Activated T-cell treated with anti-CD3 and anti-CD28 coated beads for 1 hour (primary cell): ENCODE measurements at regions not wholly inside any gene's neighbourhood (a gene's known extent, or its start where the extent isn't known, plus 50 kb on each side); places are given as distances from the start of the nearest gene placed in this dataset.

Source experiments
- DNase-seq: peaks from one replicate; pipeline ENCODE4 v3.0.0-alpha.2; 2020; ENCODE audit warnings: low read depth

DNA sequence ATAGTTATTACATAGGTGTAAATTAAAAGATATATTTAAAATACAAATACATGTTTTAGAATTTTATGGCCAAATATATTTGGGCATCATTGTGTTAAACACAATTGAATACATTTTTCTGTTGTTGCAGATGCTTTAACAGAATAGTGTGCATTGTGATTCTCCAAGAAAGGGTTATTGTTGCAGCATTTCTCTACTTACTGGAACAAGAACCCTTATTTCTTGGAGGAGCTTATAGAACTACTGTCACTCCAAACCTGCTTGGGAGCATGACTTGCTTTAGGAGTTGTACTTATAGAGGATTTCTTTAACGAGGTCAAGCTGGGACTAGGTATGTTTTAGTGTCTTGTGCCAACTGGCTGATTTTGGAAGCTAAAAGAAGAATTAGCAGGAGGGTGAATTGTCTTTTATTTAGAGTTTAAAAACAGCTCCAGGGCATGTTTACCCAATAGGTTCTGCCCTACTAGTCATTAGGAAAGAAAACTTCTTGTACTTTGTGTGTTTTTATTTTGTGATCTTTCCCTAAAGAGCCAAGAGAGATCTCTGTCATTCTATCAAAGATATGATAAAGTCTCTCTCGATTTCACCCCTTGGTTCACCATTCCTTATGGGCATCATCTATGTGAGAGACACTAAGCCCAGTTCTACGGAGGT, 279.8 kb upstream of the SALL1 start:
- no peak for DNase-seq

- no peak for DNase-seq
Measured at GRCh38 chr16:51429041-51429440, 278.0 kb upstream of the SALL1 start.

GRCh38 chr16:51427085-51427484, 276.0 kb upstream of the SALL1 start:
- no peak for DNase-seq

- DNase-seq, result no peak
Measured at GRCh38 chr16:51426276-51426675, 275.2 kb upstream of the SALL1 start.

DNA sequence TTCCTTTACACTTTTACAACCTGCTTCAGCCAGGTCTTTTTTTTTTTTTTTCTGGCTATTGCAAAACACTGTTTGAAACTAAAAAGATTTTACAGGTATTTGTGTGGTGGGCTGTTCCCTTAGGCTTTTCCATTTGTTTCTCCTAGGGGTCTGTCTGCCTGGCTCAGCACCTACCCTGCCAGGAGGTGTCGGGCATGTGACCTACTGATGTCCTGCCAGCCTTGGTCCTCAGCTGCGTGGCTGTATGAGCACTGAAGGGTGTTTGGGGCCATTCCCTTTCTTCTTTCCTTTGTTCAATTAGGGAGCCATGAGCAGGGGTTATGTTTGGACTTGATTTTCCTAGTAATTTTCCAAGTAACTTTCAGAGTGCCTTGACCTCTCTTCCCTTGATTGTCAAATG, 269.2 kb upstream of the SALL1 start:
- DNase-seq, result no peak

GRCh38 chr16:51419768-51420167, 268.7 kb upstream of the SALL1 start:
- no peak for DNase-seq

DNA sequence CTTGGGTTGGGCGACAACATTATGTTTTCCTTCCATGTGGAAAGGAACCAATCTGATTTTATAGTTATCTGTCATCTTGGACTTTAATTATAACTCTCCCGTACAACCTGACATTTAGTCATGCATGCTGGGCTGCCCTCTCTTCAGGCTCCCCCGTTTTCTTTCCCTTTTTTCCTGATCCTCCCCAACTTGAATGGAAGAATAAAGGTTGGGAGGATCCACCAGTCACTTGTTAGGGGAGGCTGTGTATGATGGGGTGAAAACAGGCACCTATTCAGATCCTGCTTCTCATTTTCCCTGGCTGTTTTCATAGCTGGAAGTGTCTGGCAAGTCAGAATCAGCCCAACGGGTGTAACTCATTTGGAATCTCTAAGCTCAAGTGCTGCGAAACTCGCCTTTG, 267.2 kb upstream of the SALL1 start:
- DNase-seq, result no peak

GRCh38 chr16:51416926-51417325, 265.9 kb upstream of the SALL1 start:
- no peak for DNase-seq

DNA sequence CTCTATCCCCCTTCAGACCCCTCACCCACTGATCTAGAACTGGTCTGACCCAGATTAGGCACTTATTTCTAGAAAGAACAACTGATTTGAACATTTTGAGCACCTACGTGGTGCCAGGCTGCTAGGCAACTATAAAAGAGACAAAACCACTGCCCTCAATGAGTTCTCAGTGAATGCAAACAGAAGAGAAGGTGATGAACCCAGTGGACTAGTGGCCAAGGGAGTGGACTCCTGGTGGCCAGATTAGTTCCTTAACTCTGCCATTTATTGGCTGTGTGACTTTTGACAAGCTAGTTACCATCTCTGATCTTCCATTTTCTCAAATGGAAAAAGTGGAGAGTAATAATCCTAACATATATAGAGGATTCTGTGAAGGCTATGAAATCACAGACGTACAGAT, 259.1 kb upstream of the SALL1 start:
- no peak for DNase-seq

GRCh38 chr16:51409001-51409675, 258.1 kb upstream of the SALL1 start:
- DNase-seq, result no peak

- DNase-seq, result no peak
Measured at GRCh38 chr16:51408357-51408756, 257.3 kb upstream of the SALL1 start.

DNA sequence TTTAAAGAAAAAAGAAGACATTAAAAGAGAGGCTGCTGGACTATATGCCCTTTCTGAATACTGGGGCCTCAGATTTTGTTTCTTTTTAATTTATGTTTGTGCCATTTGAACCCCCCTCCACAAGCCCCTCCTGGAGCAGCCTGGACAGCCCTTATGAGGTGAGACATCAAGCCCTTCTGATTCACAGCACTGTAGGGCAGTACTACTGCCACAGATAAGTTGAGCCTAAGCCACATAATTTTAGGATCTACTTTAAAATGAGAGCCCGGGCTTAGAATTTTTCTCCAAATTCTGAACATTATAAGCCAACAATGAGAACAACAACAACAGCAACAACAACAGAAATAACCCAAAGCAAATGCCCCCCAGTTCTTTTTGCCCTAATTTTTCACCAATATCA, 256.9 kb upstream of the SALL1 start:
- DNase-seq, result no peak

- no peak for DNase-seq
Measured at GRCh38 chr16:51407199-51407598, 256.1 kb upstream of the SALL1 start.

GRCh38 chr16:51405361-51405760, 254.3 kb upstream of the SALL1 start:
- DNase-seq, result no peak

- DNase-seq, result no peak
Measured at GRCh38 chr16:51404386-51404785, 253.3 kb upstream of the SALL1 start.

DNA sequence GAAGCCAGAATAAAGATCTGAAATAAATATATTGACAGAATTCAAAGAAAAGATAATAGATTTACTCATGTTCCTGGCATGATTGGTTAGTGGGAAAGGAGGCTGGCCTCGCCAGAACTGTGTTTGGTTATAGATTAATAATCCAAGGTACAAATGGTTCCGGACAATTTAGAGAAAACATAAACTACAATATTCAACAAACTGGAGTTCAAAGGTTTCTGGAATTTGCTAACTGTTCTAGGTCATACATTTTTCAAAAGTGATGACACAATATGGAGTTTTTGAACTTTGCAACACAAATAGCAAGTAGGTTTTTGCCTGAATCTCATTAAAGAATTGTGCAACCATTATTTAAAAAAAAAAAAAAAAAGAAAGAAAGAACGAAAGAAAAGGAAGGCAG, 251.7 kb upstream of the SALL1 start:
- no peak for DNase-seq

DNA sequence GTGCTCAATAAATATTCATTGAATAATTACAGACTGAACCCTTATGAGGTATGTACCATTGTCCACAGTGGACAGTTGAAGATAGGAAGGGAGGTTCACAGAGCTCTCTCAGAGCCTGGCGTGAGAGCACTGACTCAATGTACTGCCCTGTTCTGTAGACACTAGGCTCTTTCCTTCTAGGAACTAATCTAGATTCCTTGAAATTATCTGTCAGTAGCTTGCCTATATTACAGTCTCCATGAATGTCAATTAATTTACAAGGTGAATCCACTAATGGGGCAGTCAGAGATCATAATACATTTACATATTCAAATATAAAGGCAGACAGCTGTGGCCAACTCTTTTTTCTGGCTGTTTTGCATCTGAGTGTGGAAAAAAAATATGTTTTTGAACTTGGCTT, 251.2 kb upstream of the SALL1 start:
- no peak for DNase-seq

DNA sequence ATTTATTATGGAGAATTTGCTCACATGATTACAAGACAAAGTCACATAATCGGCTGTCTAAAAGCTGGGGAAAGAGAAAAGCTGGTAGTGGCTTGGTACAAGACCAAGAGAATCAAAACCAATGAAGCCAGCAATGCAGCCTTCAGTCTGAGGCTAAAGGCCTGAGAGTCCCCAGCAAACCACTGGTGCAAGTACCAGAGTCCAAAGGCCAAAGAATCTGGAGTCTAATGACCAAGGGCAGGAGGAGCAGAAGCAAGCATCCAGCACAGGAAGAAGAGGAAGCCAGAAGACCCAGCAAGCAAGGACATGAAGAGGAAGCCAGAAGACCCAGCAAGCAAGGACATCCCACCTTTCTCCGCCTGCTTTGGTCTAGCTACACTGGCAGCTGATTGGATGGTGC, 250.6 kb upstream of the SALL1 start:
- DNase-seq, result no peak

GRCh38 chr16:51399908-51400670, 249.0 kb upstream of the SALL1 start:
- no peak for DNase-seq

GRCh38 chr16:51394421-51394820, 243.4 kb upstream of the SALL1 start:
- DNase-seq, result no peak

DNA sequence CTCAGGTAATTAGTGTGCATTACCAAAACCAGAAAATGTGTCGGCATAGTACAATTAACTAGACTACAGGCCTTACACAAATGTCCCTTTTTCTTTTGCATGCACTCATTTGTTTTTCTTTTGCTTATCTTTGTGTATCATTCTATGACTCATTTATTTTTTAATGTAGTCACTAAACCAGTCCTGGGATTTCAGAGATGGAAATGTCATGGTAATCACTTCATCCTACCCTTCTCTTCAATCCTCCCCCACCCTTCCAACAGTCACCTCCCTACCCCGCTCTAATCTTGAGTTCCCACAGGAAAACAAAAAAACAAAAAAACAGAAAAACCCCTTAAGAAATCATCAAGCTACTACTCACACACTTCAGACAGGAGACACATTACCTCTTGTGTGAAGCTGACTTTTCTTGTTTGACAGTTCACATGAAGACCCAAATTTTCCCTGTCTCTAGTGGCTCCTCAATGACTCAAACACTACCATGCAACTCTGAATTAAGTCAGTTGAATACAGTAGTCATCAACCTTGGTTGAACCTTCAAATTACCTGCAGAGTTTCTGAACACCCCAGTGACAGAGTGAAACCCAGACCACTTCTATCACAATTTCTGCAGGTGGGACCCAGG, 242.4 kb upstream of the SALL1 start:
- DNase-seq, result no peak

DNA sequence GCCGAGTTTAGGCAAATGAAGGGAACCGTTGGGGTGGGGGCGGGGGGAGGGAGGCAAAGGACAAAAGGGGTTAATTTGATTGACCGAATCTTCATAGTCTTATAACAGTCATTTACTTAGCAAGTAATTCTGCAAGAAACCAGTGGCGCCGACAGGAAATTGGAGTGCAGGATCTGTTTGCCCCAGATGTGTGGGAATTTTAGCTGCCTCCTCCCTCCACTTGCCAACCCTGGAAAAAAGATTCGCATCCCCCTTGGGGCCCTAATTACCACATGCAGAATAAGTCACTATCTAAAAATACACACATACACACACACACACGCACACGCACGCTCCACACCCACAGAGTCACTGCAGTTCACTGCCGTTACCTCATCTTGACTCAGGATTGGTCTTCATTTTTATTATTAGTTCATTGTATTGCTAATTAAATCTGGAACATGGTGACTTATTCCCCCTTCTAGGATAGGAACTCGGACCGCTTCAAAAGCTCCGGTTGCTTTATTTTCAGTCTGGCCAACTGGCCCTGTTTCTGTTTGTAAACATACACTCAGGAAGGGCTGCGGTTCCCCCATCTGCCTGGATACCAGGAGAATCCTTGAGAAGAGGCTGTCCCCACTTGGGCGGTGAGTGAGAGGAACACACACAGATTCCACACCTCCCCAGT, 241.6 kb upstream of the SALL1 start:
- DNase-seq, result no peak
